ENCODE measurements at regions not wholly inside any gene's neighbourhood (a gene's known extent, or its start where the extent isn't known, plus 50 kb on each side); places are given as distances from the start of the nearest gene placed in this dataset.

GRCh38 chr6:141540207-141540606 is 592.5 kb upstream of the GJE1 start:
- H3K27me3 ChIP-seq (ENCODE audit: control insufficient read depth in 2 of 2, insufficient read depth in 2 of 2, low read length in 2 of 2), result no peaks in the 10 kb centered on the region
- H3K4me2 ChIP-seq (ENCODE audit: insufficient read depth, low read length), result no peak overlapping the region
- H3K79me2 ChIP-seq (ENCODE audit: control insufficient read depth, insufficient read depth, low read length), result no peaks in the 10 kb centered on the region
- H3K9me3 ChIP-seq (replicated peaks; ENCODE audit: control insufficient read depth, insufficient read depth, low read depth, low read length), result no peaks in the 10 kb centered on the region; the same call in 1 of the 2 replicates
- H3K36me3 ChIP-seq (ENCODE audit: control insufficient read depth, insufficient read depth, low read length), result no peaks in the 10 kb centered on the region
- in situ Hi-C loops (cut with MboI) (no loop called here), intact Hi-C loops (cut with micrococcal nuclease) (no loop called here)
- no TSS peak for BruUV-seq (replicated peaks)
- no peaks in the 10 kb centered on the region for H4K20me1 ChIP-seq (replicated peaks; ENCODE audit: control insufficient read depth, insufficient read depth, low read length)
- no peak overlapping the region for H3K9ac ChIP-seq (ENCODE audit: insufficient read depth in 1 of 2, low read depth in 2 of 2, low read length in 2 of 2)
- H3K27ac ChIP-seq (ENCODE audit: extremely low read depth, low read depth, low read length), result no peak overlapping the region
- FAIRE-seq (no peak), DNase-seq (ENCODE audit: extremely low read depth in 1 of 4, low spot score in 3 of 4) (no peak), ATAC-seq (no peak)
- H3K4me1 ChIP-seq (replicated peaks in 1 of 2; ENCODE audit: control insufficient read depth in 2 of 2, insufficient read depth in 2 of 2, low read length in 2 of 2), result no peaks in the 10 kb centered on the region
- ChIA-PET POLR2A (no interaction called here), CTCF (ENCODE audit: low intra/inter-chr PET ratio) (no interaction called here)
- no peak overlapping the region for H3K4me3 ChIP-seq
- H2AFZ ChIP-seq (ENCODE audit: low read depth, low read length), result no peak overlapping the region
- H3K9me1 ChIP-seq (ENCODE audit: control insufficient read depth, insufficient read depth, low read length), result no peaks in the 10 kb centered on the region
- WGBS (ENCODE audit: insufficient coverage, low coverage, missing lambda C conversion rate), result 3% methylated on average over 4 of the region's 4 CpGs
- no peak for TF ChIP-seq SIN3A (IDR thresholded peaks at IDR 0.05; ENCODE audit: borderline replicate concordance in 2 of 2, control insufficient read depth in 1 of 2, low read depth in 2 of 2, low read length in 2 of 2)
- TF ChIP-seq ZBTB7A (IDR thresholded peaks at IDR 0.05; ENCODE audit: borderline replicate concordance, control insufficient read depth, low read depth, low read length), result no peak
- TF ChIP-seq ASH1L (IDR thresholded peaks at IDR 0.05; ENCODE audit: borderline replicate concordance, low read depth, partially characterized antibody), result no peak
- TF ChIP-seq MYBL2 (IDR thresholded peaks at IDR 0.05; ENCODE audit: low read depth), result no peak
- TF ChIP-seq MYBL2 (CRISPR knock-in tag; IDR thresholded peaks at IDR 0.05; ENCODE audit: borderline replicate concordance), result no peak
- no peak for TF ChIP-seq ZNF699 (CRISPR knock-in tag; IDR thresholded peaks at IDR 0.05; ENCODE audit: insufficient replicate concordance)
- no peak for TF ChIP-seq EHMT2 (IDR thresholded peaks at IDR 0.05)
- no peak for TF ChIP-seq CBX8 (IDR thresholded peaks at IDR 0.05; ENCODE audit: borderline replicate concordance, extremely low read depth, low read depth, low read length, poor library complexity, severe bottlenecking)
- TF ChIP-seq KDM1A (IDR thresholded peaks at IDR 0.05), result no peak
- TF ChIP-seq, protein P1, sequence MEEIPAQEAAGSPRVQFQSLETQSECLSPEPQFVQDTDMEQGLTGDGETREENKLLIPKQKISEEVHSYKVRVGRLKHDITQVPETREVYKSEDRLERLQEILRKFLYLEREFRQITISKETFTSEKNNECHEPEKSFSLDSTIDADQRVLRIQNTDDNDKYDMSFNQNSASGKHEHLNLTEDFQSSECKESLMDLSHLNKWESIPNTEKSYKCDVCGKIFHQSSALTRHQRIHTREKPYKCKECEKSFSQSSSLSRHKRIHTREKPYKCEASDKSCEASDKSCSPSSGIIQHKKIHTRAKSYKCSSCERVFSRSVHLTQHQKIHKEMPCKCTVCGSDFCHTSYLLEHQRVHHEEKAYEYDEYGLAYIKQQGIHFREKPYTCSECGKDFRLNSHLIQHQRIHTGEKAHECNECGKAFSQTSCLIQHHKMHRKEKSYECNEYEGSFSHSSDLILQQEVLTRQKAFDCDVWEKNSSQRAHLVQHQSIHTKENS (CRISPR knock-in tag; IDR thresholded peaks at IDR 0.05), result no peak
- no peak for TF ChIP-seq BCL6 (CRISPR knock-in tag; IDR thresholded peaks at IDR 0.05)
- no peak for TF ChIP-seq EP300 (IDR thresholded peaks at IDR 0.05; ENCODE audit: low read length)
- TF ChIP-seq SMARCA5 (IDR thresholded peaks at IDR 0.05), result no peak
- no peak for TF ChIP-seq USF2 (CRISPR knock-in tag; IDR thresholded peaks at IDR 0.05)
- TF ChIP-seq, protein P2, sequence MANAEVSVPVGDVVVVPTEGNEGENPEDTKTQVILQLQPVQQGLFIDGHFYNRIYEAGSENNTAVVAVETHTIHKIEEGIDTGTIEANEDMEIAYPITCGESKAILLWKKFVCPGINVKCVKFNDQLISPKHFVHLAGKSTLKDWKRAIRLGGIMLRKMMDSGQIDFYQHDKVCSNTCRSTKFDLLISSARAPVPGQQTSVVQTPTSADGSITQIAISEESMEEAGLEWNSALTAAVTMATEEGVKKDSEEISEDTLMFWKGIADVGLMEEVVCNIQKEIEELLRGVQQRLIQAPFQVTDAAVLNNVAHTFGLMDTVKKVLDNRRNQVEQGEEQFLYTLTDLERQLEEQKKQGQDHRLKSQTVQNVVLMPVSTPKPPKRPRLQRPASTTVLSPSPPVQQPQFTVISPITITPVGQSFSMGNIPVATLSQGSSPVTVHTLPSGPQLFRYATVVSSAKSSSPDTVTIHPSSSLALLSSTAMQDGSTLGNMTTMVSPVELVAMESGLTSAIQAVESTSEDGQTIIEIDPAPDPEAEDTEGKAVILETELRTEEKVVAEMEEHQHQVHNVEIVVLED (CRISPR knock-in tag; IDR thresholded peaks at IDR 0.05), result no peak
- no peak for TF ChIP-seq VEZF1 (CRISPR knock-in tag; IDR thresholded peaks at IDR 0.05)

Measured in K562 (cell line).